ENCODE measurements at regions not wholly inside any gene's neighbourhood (a gene's known extent, or its start where the extent isn't known, plus 50 kb on each side); places are given as distances from the start of the nearest gene placed in this dataset.
"Not testable (repeated sequence)": the region's sequence is repeated elsewhere in the genome, so short reads cannot be mapped to it uniquely, and the experiment has no call there.

GRCh38 chr15:24316326-24316725 lies 359.2 kb upstream of the NPAP1 start:
- H3K36me3 ChIP-seq (ENCODE audit: control insufficient read depth in 5 of 5, insufficient read depth in 5 of 5, low read length in 5 of 5); H3K4me1 ChIP-seq (ENCODE audit: control insufficient read depth in 5 of 5, insufficient read depth in 5 of 5, low read length in 5 of 5): not testable (repeated sequence)

GRCh38 chr15:24318981-24319380 lies 356.6 kb upstream of the NPAP1 start:
- Histone ChIP-seq H3K4me3 (ENCODE audit: low read depth in 1 of 5, low read length in 5 of 5) (no peak overlapping the region), H3K4me1 (ENCODE audit: control insufficient read depth in 5 of 5, insufficient read depth in 5 of 5, low read length in 5 of 5) (no peaks in the 10 kb centered on the region), H3K27ac (ENCODE audit: low read depth, low read length) (no peak overlapping the region), H3K9ac (ENCODE audit: low read length in 5 of 5) (no peak overlapping the region), H3K9me3 (ENCODE audit: control insufficient read depth in 5 of 5, low read length in 5 of 5) (no peaks in the 10 kb centered on the region), H3K36me3 (ENCODE audit: control insufficient read depth in 5 of 5, insufficient read depth in 5 of 5, low read length in 5 of 5) (no peaks in the 10 kb centered on the region), H3K27me3 (ENCODE audit: control insufficient read depth in 5 of 5, insufficient read depth in 4 of 5, low read length in 5 of 5) (no peaks in the 10 kb centered on the region)

More at GRCh38 chr15:24316326-24316725, 359.2 kb upstream of the NPAP1 start:
- not testable (repeated sequence) for H3K27ac ChIP-seq (ENCODE audit: low read depth, low read length); H3K4me3 ChIP-seq (ENCODE audit: low read depth in 1 of 5, low read length in 5 of 5); H3K9ac ChIP-seq (ENCODE audit: low read length in 5 of 5); H3K27me3 ChIP-seq (ENCODE audit: control insufficient read depth in 5 of 5, insufficient read depth in 4 of 5, low read length in 5 of 5); H3K9me3 ChIP-seq (ENCODE audit: control insufficient read depth in 5 of 5, low read length in 5 of 5)

- H3K27me3 ChIP-seq (ENCODE audit: control insufficient read depth in 5 of 5, insufficient read depth in 4 of 5, low read length in 5 of 5); H3K4me3 ChIP-seq (ENCODE audit: low read depth in 1 of 5, low read length in 5 of 5); H3K4me1 ChIP-seq (ENCODE audit: control insufficient read depth in 5 of 5, insufficient read depth in 5 of 5, low read length in 5 of 5); H3K9me3 ChIP-seq (ENCODE audit: control insufficient read depth in 5 of 5, low read length in 5 of 5); H3K27ac ChIP-seq (ENCODE audit: low read depth, low read length); H3K9ac ChIP-seq (ENCODE audit: low read length in 5 of 5); H3K36me3 ChIP-seq (ENCODE audit: control insufficient read depth in 5 of 5, insufficient read depth in 5 of 5, low read length in 5 of 5): not testable (repeated sequence)
Observed at GRCh38 chr15:24324096-24324495, 351.5 kb upstream of the NPAP1 start.

GRCh38 chr15:24326513-24326912 lies 349.1 kb upstream of the NPAP1 start:
- H3K27ac ChIP-seq (ENCODE audit: low read depth, low read length); H3K36me3 ChIP-seq (ENCODE audit: control insufficient read depth in 5 of 5, insufficient read depth in 5 of 5, low read length in 5 of 5); H3K4me3 ChIP-seq (ENCODE audit: low read depth in 1 of 5, low read length in 5 of 5); H3K9ac ChIP-seq (ENCODE audit: low read length in 5 of 5); H3K27me3 ChIP-seq (ENCODE audit: control insufficient read depth in 5 of 5, insufficient read depth in 4 of 5, low read length in 5 of 5); H3K4me1 ChIP-seq (ENCODE audit: control insufficient read depth in 5 of 5, insufficient read depth in 5 of 5, low read length in 5 of 5); H3K9me3 ChIP-seq (ENCODE audit: control insufficient read depth in 5 of 5, low read length in 5 of 5): not testable (repeated sequence)

GRCh38 chr15:24331964-24332363 lies 343.6 kb upstream of the NPAP1 start:
- H3K9ac ChIP-seq (ENCODE audit: low read length in 5 of 5); H3K4me3 ChIP-seq (ENCODE audit: low read depth in 1 of 5, low read length in 5 of 5); H3K27ac ChIP-seq (ENCODE audit: low read depth, low read length); H3K9me3 ChIP-seq (ENCODE audit: control insufficient read depth in 5 of 5, low read length in 5 of 5); H3K4me1 ChIP-seq (ENCODE audit: control insufficient read depth in 5 of 5, insufficient read depth in 5 of 5, low read length in 5 of 5); H3K27me3 ChIP-seq (ENCODE audit: control insufficient read depth in 5 of 5, insufficient read depth in 4 of 5, low read length in 5 of 5); H3K36me3 ChIP-seq (ENCODE audit: control insufficient read depth in 5 of 5, insufficient read depth in 5 of 5, low read length in 5 of 5): not testable (repeated sequence)

GRCh38 chr15:24341876-24342275 lies 333.7 kb upstream of the NPAP1 start:
- H3K27ac ChIP-seq (ENCODE audit: low read depth, low read length); H3K4me1 ChIP-seq (ENCODE audit: control insufficient read depth in 5 of 5, insufficient read depth in 5 of 5, low read length in 5 of 5); H3K4me3 ChIP-seq (ENCODE audit: low read depth in 1 of 5, low read length in 5 of 5); H3K9me3 ChIP-seq (ENCODE audit: control insufficient read depth in 5 of 5, low read length in 5 of 5); H3K9ac ChIP-seq (ENCODE audit: low read length in 5 of 5); H3K36me3 ChIP-seq (ENCODE audit: control insufficient read depth in 5 of 5, insufficient read depth in 5 of 5, low read length in 5 of 5); H3K27me3 ChIP-seq (ENCODE audit: control insufficient read depth in 5 of 5, insufficient read depth in 4 of 5, low read length in 5 of 5): not testable (repeated sequence)

GRCh38 chr15:24352777-24353176 lies 322.8 kb upstream of the NPAP1 start:
- not testable (repeated sequence) for H3K4me1 ChIP-seq (ENCODE audit: control insufficient read depth in 5 of 5, insufficient read depth in 5 of 5, low read length in 5 of 5); H3K9me3 ChIP-seq (ENCODE audit: control insufficient read depth in 5 of 5, low read length in 5 of 5); H3K27ac ChIP-seq (ENCODE audit: low read depth, low read length); H3K4me3 ChIP-seq (ENCODE audit: low read depth in 1 of 5, low read length in 5 of 5); H3K27me3 ChIP-seq (ENCODE audit: control insufficient read depth in 5 of 5, insufficient read depth in 4 of 5, low read length in 5 of 5); H3K9ac ChIP-seq (ENCODE audit: low read length in 5 of 5); H3K36me3 ChIP-seq (ENCODE audit: control insufficient read depth in 5 of 5, insufficient read depth in 5 of 5, low read length in 5 of 5)

- not testable (repeated sequence) for H3K9ac ChIP-seq (ENCODE audit: low read length in 5 of 5)
Observed at GRCh38 chr15:24381103-24381502, 294.5 kb upstream of the NPAP1 start.

GRCh38 chr15:24385258-24385657 lies 290.3 kb upstream of the NPAP1 start:
- not testable (repeated sequence) for H3K27ac ChIP-seq (ENCODE audit: low read depth, low read length); H3K36me3 ChIP-seq (ENCODE audit: control insufficient read depth in 5 of 5, insufficient read depth in 5 of 5, low read length in 5 of 5); H3K27me3 ChIP-seq (ENCODE audit: control insufficient read depth in 5 of 5, insufficient read depth in 4 of 5, low read length in 5 of 5); H3K9me3 ChIP-seq (ENCODE audit: control insufficient read depth in 5 of 5, low read length in 5 of 5); H3K9ac ChIP-seq (ENCODE audit: low read length in 5 of 5); H3K4me1 ChIP-seq (ENCODE audit: control insufficient read depth in 5 of 5, insufficient read depth in 5 of 5, low read length in 5 of 5); H3K4me3 ChIP-seq (ENCODE audit: low read depth in 1 of 5, low read length in 5 of 5)

More at GRCh38 chr15:24381103-24381502, 294.5 kb upstream of the NPAP1 start:
- not testable (repeated sequence) for H3K4me3 ChIP-seq (ENCODE audit: low read depth in 1 of 5, low read length in 5 of 5); H3K27me3 ChIP-seq (ENCODE audit: control insufficient read depth in 5 of 5, insufficient read depth in 4 of 5, low read length in 5 of 5); H3K36me3 ChIP-seq (ENCODE audit: control insufficient read depth in 5 of 5, insufficient read depth in 5 of 5, low read length in 5 of 5); H3K27ac ChIP-seq (ENCODE audit: low read depth, low read length); H3K9me3 ChIP-seq (ENCODE audit: control insufficient read depth in 5 of 5, low read length in 5 of 5); H3K4me1 ChIP-seq (ENCODE audit: control insufficient read depth in 5 of 5, insufficient read depth in 5 of 5, low read length in 5 of 5)

GRCh38 chr15:24394303-24394702 lies 281.3 kb upstream of the NPAP1 start:
- H3K4me1 ChIP-seq (ENCODE audit: control insufficient read depth in 5 of 5, insufficient read depth in 5 of 5, low read length in 5 of 5), result no peaks in the 10 kb centered on the region
- no peaks in the 10 kb centered on the region for H3K27me3 ChIP-seq (ENCODE audit: control insufficient read depth in 5 of 5, insufficient read depth in 4 of 5, low read length in 5 of 5)
- no peaks in the 10 kb centered on the region for H3K9me3 ChIP-seq (ENCODE audit: control insufficient read depth in 5 of 5, low read length in 5 of 5)
- H3K27ac ChIP-seq (ENCODE audit: low read depth, low read length), result no peak overlapping the region
- H3K36me3 ChIP-seq (ENCODE audit: control insufficient read depth in 5 of 5, insufficient read depth in 5 of 5, low read length in 5 of 5), result no peaks in the 10 kb centered on the region
- H3K9ac ChIP-seq (ENCODE audit: low read length in 5 of 5), result no peak overlapping the region
- no peak overlapping the region for H3K4me3 ChIP-seq (ENCODE audit: low read depth in 1 of 5, low read length in 5 of 5)

- not testable (repeated sequence) for H3K27ac ChIP-seq (ENCODE audit: low read depth, low read length); H3K36me3 ChIP-seq (ENCODE audit: control insufficient read depth in 5 of 5, insufficient read depth in 5 of 5, low read length in 5 of 5); H3K4me1 ChIP-seq (ENCODE audit: control insufficient read depth in 5 of 5, insufficient read depth in 5 of 5, low read length in 5 of 5); H3K9ac ChIP-seq (ENCODE audit: low read length in 5 of 5); H3K9me3 ChIP-seq (ENCODE audit: control insufficient read depth in 5 of 5, low read length in 5 of 5); H3K4me3 ChIP-seq (ENCODE audit: low read depth in 1 of 5, low read length in 5 of 5); H3K27me3 ChIP-seq (ENCODE audit: control insufficient read depth in 5 of 5, insufficient read depth in 4 of 5, low read length in 5 of 5)
Observed at GRCh38 chr15:24412649-24413048, 262.9 kb upstream of the NPAP1 start.
